T-helper 2 cell treated with Interferon-gamma antibody and Interleukin-4, amounts not matched to agents 5 μg/mL and 100 μg/mL, for 36 hours (primary cell): ENCODE measurements at regions not wholly inside any gene's neighbourhood (a gene's known extent, or its start where the extent isn't known, plus 50 kb on each side); places are given as distances from the start of the nearest gene placed in this dataset.

Experiments
- DNase-seq: peaks from one replicate; pipeline ENCODE4 v3.0.0; 2021; ENCODE audit warnings: low spot score
- H3K27ac Mint-ChIP-seq: one replicate; pipeline ENCODE4 v1.8.0; 2021; ENCODE audit warnings: mild to moderate bottlenecking, mixed read lengths
- H3K27me3 Mint-ChIP-seq: one replicate; pipeline ENCODE4 v1.8.0; 2021; ENCODE audit warnings: low read depth, mixed read lengths
- H3K36me3 Mint-ChIP-seq: one replicate; pipeline ENCODE4 v1.8.0; 2021; ENCODE audit warnings: low read depth, mixed read lengths
- H3K4me1 Mint-ChIP-seq: one replicate; pipeline ENCODE4 v1.8.0; 2021; ENCODE audit warnings: low read depth, mixed read lengths
- H3K4me3 Mint-ChIP-seq: one replicate; pipeline ENCODE4 v1.8.0; 2022; ENCODE audit warnings: mild to moderate bottlenecking, moderate library complexity, mixed read lengths
- H3K9me3 Mint-ChIP-seq: one replicate; pipeline ENCODE4 v1.8.0; 2021; ENCODE audit warnings: mixed read lengths

- Mint-ChIP-seq H3K4me3 (no peak overlapping the region), H3K27ac (no peak overlapping the region), H3K27me3 (no peaks in the 10 kb centered on the region), H3K9me3 (peaks cover 35% of the 10 kb centered on the region), H3K4me1 (no peaks in the 10 kb centered on the region), H3K36me3 (no peaks in the 10 kb centered on the region)
- DNase-seq = no peak
Measured at GRCh38 chr14:26395726-26396125, 202.1 kb downstream of the NOVA1 start.

GRCh38 chr14:26394150-26394810, 203.6 kb downstream of the NOVA1 start:
- Mint-ChIP-seq H3K27me3 (no peaks in the 10 kb centered on the region), H3K9me3 (peaks cover 32% of the 10 kb centered on the region), H3K4me1 (no peaks in the 10 kb centered on the region), H3K36me3 (no peaks in the 10 kb centered on the region), H3K27ac (no peak overlapping the region), H3K4me3 (no peak overlapping the region)
- DNase-seq = no peak

GRCh38 chr14:26392498-26392897, 205.3 kb downstream of the NOVA1 start:
- Mint-ChIP-seq H3K27me3 (no peaks in the 10 kb centered on the region), H3K36me3 (no peaks in the 10 kb centered on the region), H3K4me1 (no peaks in the 10 kb centered on the region), H3K27ac (no peak overlapping the region), H3K4me3 (no peak overlapping the region), H3K9me3 (peaks cover 33% of the 10 kb centered on the region)
- DNase-seq = no peak

- DNase-seq = no peak
- H3K9me3 Mint-ChIP-seq = peaks cover 41% of the 10 kb centered on the region
- no peak overlapping the region for H3K4me3 Mint-ChIP-seq
- H3K36me3 Mint-ChIP-seq = no peaks in the 10 kb centered on the region
- no peak overlapping the region for H3K27ac Mint-ChIP-seq
- no peaks in the 10 kb centered on the region for H3K27me3 Mint-ChIP-seq
- no peaks in the 10 kb centered on the region for H3K4me1 Mint-ChIP-seq
Measured at GRCh38 chr14:26389646-26390508, 208.0 kb downstream of the NOVA1 start.

GRCh38 chr14:26385310-26385709, 212.5 kb downstream of the NOVA1 start:
- Mint-ChIP-seq H3K27me3 (no peaks in the 10 kb centered on the region), H3K4me1 (no peaks in the 10 kb centered on the region), H3K27ac (no peak overlapping the region), H3K36me3 (no peaks in the 10 kb centered on the region), H3K4me3 (no peak overlapping the region), H3K9me3 (peaks cover 50% of the 10 kb centered on the region)
- DNase-seq = no peak

- no peaks in the 10 kb centered on the region for H3K36me3 Mint-ChIP-seq
Measured at GRCh38 chr14:26382901-26383685, 214.7 kb downstream of the NOVA1 start.

GRCh38 chr14:26381405-26381804, 216.4 kb downstream of the NOVA1 start:
- no peak for DNase-seq
- H3K27me3 Mint-ChIP-seq = no peaks in the 10 kb centered on the region
- no peak overlapping the region for H3K4me3 Mint-ChIP-seq
- H3K4me1 Mint-ChIP-seq = no peaks in the 10 kb centered on the region
- no peaks in the 10 kb centered on the region for H3K36me3 Mint-ChIP-seq
- H3K9me3 Mint-ChIP-seq = peaks cover 55% of the 10 kb centered on the region
- no peak overlapping the region for H3K27ac Mint-ChIP-seq

More at GRCh38 chr14:26382901-26383685, 214.7 kb downstream of the NOVA1 start:
- Mint-ChIP-seq H3K9me3 (peaks cover 52% of the 10 kb centered on the region), H3K4me1 (no peaks in the 10 kb centered on the region), H3K27ac (no peak overlapping the region), H3K4me3 (no peak overlapping the region), H3K27me3 (no peaks in the 10 kb centered on the region)
- DNase-seq = no peak

- Mint-ChIP-seq H3K4me1 (no peaks in the 10 kb centered on the region), H3K36me3 (no peaks in the 10 kb centered on the region), H3K27me3 (no peaks in the 10 kb centered on the region), H3K9me3 (peaks cover 61% of the 10 kb centered on the region), H3K27ac (no peak overlapping the region), H3K4me3 (no peak overlapping the region)
- no peak for DNase-seq
Measured at GRCh38 chr14:26380637-26381036, 217.2 kb downstream of the NOVA1 start.

- H3K4me3 Mint-ChIP-seq = no peak overlapping the region
- peaks cover 59% of the 10 kb centered on the region for H3K9me3 Mint-ChIP-seq
- DNase-seq = no peak
- no peaks in the 10 kb centered on the region for H3K36me3 Mint-ChIP-seq
- no peak overlapping the region for H3K27ac Mint-ChIP-seq
- H3K4me1 Mint-ChIP-seq = no peaks in the 10 kb centered on the region
- H3K27me3 Mint-ChIP-seq = no peaks in the 10 kb centered on the region
Measured at GRCh38 chr14:26379951-26380350, 217.9 kb downstream of the NOVA1 start.

- Mint-ChIP-seq H3K4me3 (no peak overlapping the region), H3K27me3 (no peaks in the 10 kb centered on the region), H3K36me3 (no peaks in the 10 kb centered on the region), H3K9me3 (peaks cover 66% of the 10 kb centered on the region), H3K4me1 (no peaks in the 10 kb centered on the region), H3K27ac (no peak overlapping the region)
- no peak for DNase-seq
Measured at GRCh38 chr14:26377150-26377549, 220.7 kb downstream of the NOVA1 start.

- Mint-ChIP-seq H3K27me3 (no peaks in the 10 kb centered on the region), H3K9me3 (peaks cover 52% of the 10 kb centered on the region)
Measured at GRCh38 chr14:26370115-26370514, 227.7 kb downstream of the NOVA1 start.

GRCh38 chr14:26363689-26364088, 234.1 kb downstream of the NOVA1 start:
- H3K36me3 Mint-ChIP-seq = no peaks in the 10 kb centered on the region
- DNase-seq = no peak
- H3K4me3 Mint-ChIP-seq = no peak overlapping the region
- no peaks in the 10 kb centered on the region for H3K27me3 Mint-ChIP-seq
- no peak overlapping the region for H3K27ac Mint-ChIP-seq
- no peaks in the 10 kb centered on the region for H3K4me1 Mint-ChIP-seq
- peaks cover 42% of the 10 kb centered on the region for H3K9me3 Mint-ChIP-seq

More at GRCh38 chr14:26370115-26370514, 227.7 kb downstream of the NOVA1 start:
- no peak for DNase-seq
- Mint-ChIP-seq H3K4me1 (no peaks in the 10 kb centered on the region), H3K36me3 (no peaks in the 10 kb centered on the region), H3K4me3 (no peak overlapping the region), H3K27ac (no peak overlapping the region)

GRCh38 chr14:26344596-26344995, 253.2 kb downstream of the NOVA1 start:
- no peak for DNase-seq
- Mint-ChIP-seq H3K9me3 (peaks cover 45% of the 10 kb centered on the region), H3K36me3 (no peaks in the 10 kb centered on the region), H3K4me1 (no peaks in the 10 kb centered on the region), H3K27ac (no peak overlapping the region), H3K4me3 (no peak overlapping the region), H3K27me3 (no peaks in the 10 kb centered on the region)

- H3K4me1 Mint-ChIP-seq = no peaks in the 10 kb centered on the region
- no peak for DNase-seq
- no peaks in the 10 kb centered on the region for H3K27me3 Mint-ChIP-seq
- peaks cover 27% of the 10 kb centered on the region for H3K9me3 Mint-ChIP-seq
- no peaks in the 10 kb centered on the region for H3K36me3 Mint-ChIP-seq
- H3K27ac Mint-ChIP-seq = no peak overlapping the region
- no peak overlapping the region for H3K4me3 Mint-ChIP-seq
Measured at GRCh38 chr14:26339381-26339780, 258.5 kb downstream of the NOVA1 start.
